Breast epithelium (tissue), 4 donors: ENCODE measurements at regions not wholly inside any gene's neighbourhood (a gene's known extent, or its start where the extent isn't known, plus 50 kb on each side); places are given as distances from the start of the nearest gene placed in this dataset.

Source experiments
- DNase-seq, 2 donors: peaks; one replicate each; pipeline ENCODE4 v3.0.0-alpha.2; 2019; ENCODE audit warnings: low spot score in 2 of 2
- H3K27ac ChIP-seq, 2 donors: fragments of 200-600 bp; sonication (generic) in 1 of 2; one replicate each; pipeline ENCODE4 v1.5.1; 2016 to 2019; ENCODE audit warnings: mild to moderate bottlenecking in 1 of 2
- H3K27me3 ChIP-seq, 2 donors: fragments of 200-600 bp; sonication (generic) in 1 of 2; one replicate each; pipeline versions ENCODE4 v1.5.1 to v1.6.0; 2017 to 2019; ENCODE audit warnings: control low read depth in 1 of 2, mild to moderate bottlenecking in 1 of 2
- H3K36me3 ChIP-seq: fragments of 200-600 bp; one replicate; pipeline ENCODE4 v1.5.1; 2019
- H3K4me1 ChIP-seq, 2 donors: fragments of 200-600 bp; sonication (generic); one replicate each; pipeline ENCODE4 v1.5.1; 2016 to 2019; ENCODE audit warnings: control low read depth in 1 of 2
- H3K4me3 ChIP-seq, 3 donors: fragments of 200-600 bp; sonication (generic); 1 replicate in 2 of 3; 2 replicates in 1 of 3; pipeline ENCODE4 v1.5.1; 2016 to 2019; ENCODE audit warnings: mild to moderate bottlenecking in 3 of 3, moderate library complexity in 2 of 3
- H3K9me3 ChIP-seq, 2 donors: fragments of 200-600 bp; sonication (generic) in 1 of 2; one replicate each; pipeline ENCODE4 v1.5.1; 2016 to 2019; ENCODE audit warnings: control low read depth in 1 of 2
- POLR2A ChIP-seq: fragments of 450-650 bp; IDR thresholded peaks from one replicate; pipeline ENCODE4 v1.6.1; 2016; ENCODE audit warnings: antibody characterized with exemption, mild to moderate bottlenecking, moderate library complexity
- POLR2AphosphoS5 ChIP-seq, 3 donors: sonication (generic); formaldehyde crosslinking; IDR thresholded peaks; one replicate each; pipeline ENCODE4 v1.6.1; 2017; ENCODE audit warnings: antibody characterized with exemption in 3 of 3
- intact Hi-C: fragments of 100-400 bp; cut with DNase I; formaldehyde crosslinking; loops from one replicate; pipeline ENCODE4 v1.15.1; 2023; ENCODE audit warnings: low total_unique reads
- TF ChIP-seq, protein P1 (sequence below), 3 donors: fragments of 450-650 bp; IDR thresholded peaks; one replicate each; pipeline ENCODE4 v1.5.1; 2016 to 2017; ENCODE audit warnings: antibody characterized with exemption in 3 of 3, mild to moderate bottlenecking in 3 of 3, moderate library complexity in 3 of 3

DNA sequence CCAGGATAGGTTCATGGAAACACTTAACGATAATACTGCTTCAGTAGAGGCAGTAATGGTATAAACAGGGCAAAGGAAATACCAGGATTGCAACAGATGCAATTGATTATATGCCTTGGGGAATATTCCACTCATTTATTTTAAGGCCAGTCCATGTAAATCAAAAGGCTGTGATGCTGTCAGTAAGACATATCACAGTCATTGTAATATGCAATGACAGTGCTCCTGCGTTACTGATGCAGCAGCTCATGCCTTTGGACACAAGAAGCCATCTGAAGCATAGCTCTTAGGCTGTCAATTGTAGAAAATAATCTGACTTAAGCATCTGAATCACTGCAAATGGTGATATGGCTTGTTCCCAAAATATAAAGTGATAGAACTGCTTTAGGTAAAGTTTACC lies 674.8 kb downstream of the TMTC2 start:
- no peaks in the 10 kb centered on the region for H3K9me3 ChIP-seq
- no peak for DNase-seq
- intact Hi-C loops = no loop called here
- TF ChIP-seq, protein P1, sequence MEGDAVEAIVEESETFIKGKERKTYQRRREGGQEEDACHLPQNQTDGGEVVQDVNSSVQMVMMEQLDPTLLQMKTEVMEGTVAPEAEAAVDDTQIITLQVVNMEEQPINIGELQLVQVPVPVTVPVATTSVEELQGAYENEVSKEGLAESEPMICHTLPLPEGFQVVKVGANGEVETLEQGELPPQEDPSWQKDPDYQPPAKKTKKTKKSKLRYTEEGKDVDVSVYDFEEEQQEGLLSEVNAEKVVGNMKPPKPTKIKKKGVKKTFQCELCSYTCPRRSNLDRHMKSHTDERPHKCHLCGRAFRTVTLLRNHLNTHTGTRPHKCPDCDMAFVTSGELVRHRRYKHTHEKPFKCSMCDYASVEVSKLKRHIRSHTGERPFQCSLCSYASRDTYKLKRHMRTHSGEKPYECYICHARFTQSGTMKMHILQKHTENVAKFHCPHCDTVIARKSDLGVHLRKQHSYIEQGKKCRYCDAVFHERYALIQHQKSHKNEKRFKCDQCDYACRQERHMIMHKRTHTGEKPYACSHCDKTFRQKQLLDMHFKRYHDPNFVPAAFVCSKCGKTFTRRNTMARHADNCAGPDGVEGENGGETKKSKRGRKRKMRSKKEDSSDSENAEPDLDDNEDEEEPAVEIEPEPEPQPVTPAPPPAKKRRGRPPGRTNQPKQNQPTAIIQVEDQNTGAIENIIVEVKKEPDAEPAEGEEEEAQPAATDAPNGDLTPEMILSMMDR (IDR thresholded peaks at IDR 0.05) = no peak
- TF ChIP-seq POLR2A = no peak
- TF ChIP-seq POLR2AphosphoS5 (IDR thresholded peaks at IDR 0.05) = no peak
- no peak overlapping the region for H3K27ac ChIP-seq
- H3K27me3 ChIP-seq = no peaks in the 10 kb centered on the region
- H3K4me3 ChIP-seq = no peak overlapping the region
- no peaks in the 10 kb centered on the region for H3K4me1 ChIP-seq
- no peaks in the 10 kb centered on the region for H3K36me3 ChIP-seq

DNA sequence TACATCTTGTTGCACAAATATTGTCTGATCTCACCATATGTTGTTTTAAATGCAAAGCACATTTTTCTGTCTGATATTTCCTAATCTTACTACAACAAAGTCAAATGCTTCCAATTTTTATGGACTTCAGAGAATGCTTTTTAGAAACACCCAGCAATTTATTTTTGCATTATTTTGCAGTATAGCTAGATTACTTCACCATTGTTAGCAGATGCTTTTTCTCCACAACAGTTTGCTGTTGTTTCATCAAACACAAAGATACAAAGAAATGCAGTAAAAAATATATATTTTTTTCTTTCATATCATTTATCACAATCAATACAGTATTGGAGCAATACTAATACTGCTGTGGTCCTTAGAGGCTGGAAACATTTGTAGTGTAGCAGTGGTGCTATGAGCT lies 674.4 kb downstream of the TMTC2 start:
- no peaks in the 10 kb centered on the region for H3K36me3 ChIP-seq
- H3K4me1 ChIP-seq = no peaks in the 10 kb centered on the region
- H3K4me3 ChIP-seq = no peak overlapping the region
- no peak for DNase-seq
- intact Hi-C loops = no loop called here
- H3K27ac ChIP-seq = no peak overlapping the region
- no peaks in the 10 kb centered on the region for H3K9me3 ChIP-seq
- TF ChIP-seq POLR2A = no peak
- TF ChIP-seq, protein P1 (IDR thresholded peaks at IDR 0.05) = no peak
- no peak for TF ChIP-seq POLR2AphosphoS5 (IDR thresholded peaks at IDR 0.05)
- no peaks in the 10 kb centered on the region for H3K27me3 ChIP-seq

DNA sequence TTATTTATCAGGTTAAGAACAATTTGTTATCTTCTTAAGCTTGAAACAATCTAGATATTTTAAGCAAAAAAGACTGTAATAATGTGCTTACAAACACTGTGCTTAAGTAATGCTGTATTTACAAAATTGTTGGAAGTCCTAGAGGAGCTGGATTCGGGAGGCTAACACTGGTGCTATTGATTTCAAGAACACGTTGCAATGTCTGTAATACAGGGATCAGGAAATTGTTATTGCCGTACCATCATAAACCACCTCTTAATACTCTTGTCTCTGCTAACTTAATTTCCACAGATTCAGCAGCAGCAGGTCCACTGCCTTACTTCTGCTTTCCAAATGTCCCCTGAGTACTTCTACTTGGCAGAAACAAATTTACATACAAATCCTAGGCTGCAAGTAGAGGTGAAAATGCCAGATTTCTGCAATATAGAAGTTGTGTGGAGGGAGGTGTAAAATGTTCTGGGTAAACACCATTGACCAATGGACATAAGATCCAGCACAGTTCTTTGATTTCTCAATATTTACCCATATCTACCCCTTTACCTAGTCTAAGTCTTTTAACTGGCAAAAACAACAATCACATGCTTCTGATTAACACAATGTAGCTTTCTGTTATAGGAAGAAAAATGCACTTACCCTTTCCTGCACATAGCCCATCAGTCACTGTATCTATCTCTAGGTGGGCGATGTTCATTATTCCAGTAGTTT lies 663.4 kb downstream of the TMTC2 start:
- Histone ChIP-seq H3K4me3 (no peak overlapping the region), H3K27ac (no peak overlapping the region), H3K27me3 (no peaks in the 10 kb centered on the region), H3K9me3 (no peaks in the 10 kb centered on the region), H3K36me3 (no peaks in the 10 kb centered on the region), H3K4me1 (no peaks in the 10 kb centered on the region)
- no peak for DNase-seq
- intact Hi-C loops = loop anchor here (1.0 to 10.0 kb wide), 2 partner anchors 8 to 1795 kb away; no protein-coding TSS in a partner anchor
- TF ChIP-seq POLR2AphosphoS5 (IDR thresholded peaks at IDR 0.05) (no peak), POLR2A (no peak)
- TF ChIP-seq, protein P1 (IDR thresholded peaks at IDR 0.05) = no peak

DNA sequence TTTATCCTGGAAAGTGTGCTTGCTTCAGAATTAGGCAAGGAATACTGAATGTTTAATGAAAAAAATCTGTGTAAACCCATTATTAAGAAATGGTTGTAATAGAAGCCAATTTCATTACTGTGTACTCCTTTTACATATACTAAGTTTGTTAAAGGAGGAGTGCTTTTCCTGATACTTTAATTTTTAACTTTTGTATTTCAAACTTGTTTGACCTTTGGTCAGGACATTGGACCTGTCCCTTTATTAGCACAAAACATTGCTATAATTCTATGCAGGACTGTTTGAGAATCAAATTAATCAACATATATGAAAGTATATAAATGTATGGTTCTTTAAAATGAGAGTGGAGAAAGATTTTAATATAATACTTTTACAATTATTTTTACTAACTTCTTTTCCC lies 659.6 kb downstream of the TMTC2 start:
- no peak for DNase-seq
- no peaks in the 10 kb centered on the region for H3K4me1 ChIP-seq
- H3K27ac ChIP-seq = no peak overlapping the region
- no peaks in the 10 kb centered on the region for H3K27me3 ChIP-seq
- H3K36me3 ChIP-seq = no peaks in the 10 kb centered on the region
- no peaks in the 10 kb centered on the region for H3K9me3 ChIP-seq
- H3K4me3 ChIP-seq = no peak overlapping the region
- no peak for TF ChIP-seq POLR2A
- TF ChIP-seq, protein P1 (IDR thresholded peaks at IDR 0.05) = no peak
- intact Hi-C loops = no loop called here

DNA sequence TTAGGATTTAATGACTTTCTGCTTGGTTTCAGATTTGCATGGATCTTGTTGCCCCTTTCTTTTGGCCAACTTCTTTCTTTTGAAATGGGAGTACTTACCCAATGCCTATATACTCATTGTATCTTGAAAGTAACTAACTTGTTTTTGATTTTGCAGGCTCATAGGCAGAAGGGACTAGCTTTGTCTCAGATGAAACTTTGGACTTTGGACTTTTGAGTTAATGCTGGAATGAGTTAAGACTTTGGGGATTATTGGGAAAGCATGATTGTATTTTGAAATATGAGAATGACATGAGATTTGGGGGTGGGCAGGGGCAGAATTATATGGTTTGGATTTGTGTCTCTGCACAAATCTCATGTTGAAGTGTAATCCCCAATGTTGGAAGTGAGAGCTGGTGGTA lies 657.1 kb downstream of the TMTC2 start:
- H3K9me3 ChIP-seq = no peaks in the 10 kb centered on the region
- no peaks in the 10 kb centered on the region for H3K4me1 ChIP-seq
- no peaks in the 10 kb centered on the region for H3K27me3 ChIP-seq
- no peak overlapping the region for H3K27ac ChIP-seq
- no peak for TF ChIP-seq POLR2AphosphoS5 (IDR thresholded peaks at IDR 0.05)
- TF ChIP-seq POLR2A = no peak
- TF ChIP-seq, protein P1 (IDR thresholded peaks at IDR 0.05) = no peak
- intact Hi-C loops = no loop called here
- DNase-seq = no peak
- H3K4me3 ChIP-seq = no peak overlapping the region
- no peaks in the 10 kb centered on the region for H3K36me3 ChIP-seq
